Activated T-cell treated with anti-CD3 and anti-CD28 coated beads, Interleukin-2, amount 50 U/mL, for 24 hours (primary cell): ENCODE measurements at regions not wholly inside any gene's neighbourhood (a gene's known extent, or its start where the extent isn't known, plus 50 kb on each side); places are given as distances from the start of the nearest gene placed in this dataset.

ENCODE experiments used
- DNase-seq: peaks from one replicate; pipeline ENCODE4 v3.0.0-alpha.2; 2020
- H3K27ac Mint-ChIP-seq: 2 replicates; pipeline ENCODE4 v1.8.0; 2020; ENCODE audit warnings: mild to moderate bottlenecking, mixed read lengths
- H3K27me3 Mint-ChIP-seq: 2 replicates; pipeline ENCODE4 v1.8.0; 2020; ENCODE audit warnings: mixed read lengths
- H3K36me3 Mint-ChIP-seq: 2 replicates; pipeline ENCODE4 v1.8.0; 2020; ENCODE audit warnings: low read depth, mixed read lengths
- H3K4me1 Mint-ChIP-seq: 2 replicates; pipeline ENCODE4 v1.8.0; 2020; ENCODE audit warnings: low read depth, mixed read lengths
- H3K4me3 Mint-ChIP-seq: 2 replicates; pipeline ENCODE4 v1.8.0; 2020; ENCODE audit warnings: mild to moderate bottlenecking, moderate library complexity, mixed read lengths
- H3K9me3 Mint-ChIP-seq: 2 replicates; pipeline ENCODE4 v1.8.0; 2020; ENCODE audit warnings: mixed read lengths

DNA sequence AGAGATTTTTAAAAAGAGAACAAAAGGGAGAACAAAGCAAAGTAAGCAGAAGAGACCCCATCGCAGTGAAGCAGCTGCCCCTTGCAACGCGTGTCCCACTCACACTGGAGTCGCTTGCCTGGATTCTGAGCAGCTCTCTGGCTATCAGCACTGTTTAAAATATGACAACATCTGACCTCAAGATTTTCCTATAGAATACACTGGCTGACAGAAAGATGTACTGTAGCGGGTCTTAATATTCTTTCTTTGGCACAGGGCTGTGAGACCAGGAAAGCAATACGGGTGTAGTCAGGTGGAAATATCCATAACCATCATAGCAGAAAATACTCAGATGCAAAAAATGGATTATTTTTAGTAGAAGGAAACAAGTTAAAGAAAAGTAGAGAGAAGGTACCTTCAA lies 125.7 kb upstream of the TNS3 start:
- H3K36me3 Mint-ChIP-seq: no peaks in the 10 kb centered on the region
- no peak overlapping the region for H3K4me3 Mint-ChIP-seq
- no peaks in the 10 kb centered on the region for H3K4me1 Mint-ChIP-seq
- no peaks in the 10 kb centered on the region for H3K27me3 Mint-ChIP-seq
- H3K9me3 Mint-ChIP-seq: no peaks in the 10 kb centered on the region
- DNase-seq: no peak
- no peak overlapping the region for H3K27ac Mint-ChIP-seq

DNA sequence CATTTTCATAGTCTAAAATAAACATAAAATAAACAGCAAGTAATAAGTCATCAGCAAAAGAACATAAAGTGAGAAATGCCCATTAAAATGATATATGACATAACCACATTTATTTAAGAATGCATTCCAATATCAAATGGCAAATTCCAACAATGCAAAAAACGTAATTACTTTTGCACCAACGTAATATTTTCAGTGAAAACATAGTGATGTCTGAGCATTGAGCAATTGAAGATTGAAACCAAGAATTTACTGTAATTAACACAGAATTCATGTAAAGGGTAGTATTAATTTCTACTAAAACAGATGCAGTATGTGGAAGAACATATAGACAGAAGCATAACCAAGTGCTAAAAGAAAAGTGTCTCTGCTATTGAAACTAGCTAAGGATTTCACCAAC lies 123.0 kb upstream of the TNS3 start:
- no peak overlapping the region for H3K27ac Mint-ChIP-seq
- H3K4me3 Mint-ChIP-seq: no peak overlapping the region
- no peaks in the 10 kb centered on the region for H3K27me3 Mint-ChIP-seq
- no peak for DNase-seq
- no peaks in the 10 kb centered on the region for H3K4me1 Mint-ChIP-seq
- H3K36me3 Mint-ChIP-seq: no peaks in the 10 kb centered on the region
- H3K9me3 Mint-ChIP-seq: no peaks in the 10 kb centered on the region

DNA sequence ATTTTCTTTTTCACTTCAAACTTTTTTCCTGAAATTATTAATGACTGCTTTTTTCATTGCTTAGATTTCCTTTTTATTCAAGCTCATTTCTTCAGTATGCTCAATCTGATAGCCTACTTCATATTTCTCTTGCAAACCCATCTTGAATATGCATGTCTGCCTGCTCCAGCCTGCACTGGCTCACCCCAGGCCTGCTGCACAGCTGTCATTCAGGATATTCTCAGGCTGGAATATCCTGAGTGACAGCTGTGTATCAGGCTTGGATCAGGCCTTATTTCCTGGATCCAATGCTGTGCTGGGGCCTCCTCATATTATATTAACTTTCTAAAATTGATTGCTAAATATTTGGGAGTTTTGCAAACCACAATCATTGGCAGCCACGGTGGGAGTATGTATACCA lies 120.2 kb upstream of the TNS3 start:
- no peaks in the 10 kb centered on the region for H3K27me3 Mint-ChIP-seq
- H3K9me3 Mint-ChIP-seq: no peaks in the 10 kb centered on the region
- H3K4me1 Mint-ChIP-seq: no peaks in the 10 kb centered on the region
- no peak overlapping the region for H3K4me3 Mint-ChIP-seq
- no peaks in the 10 kb centered on the region for H3K36me3 Mint-ChIP-seq
- no peak for DNase-seq
- no peak overlapping the region for H3K27ac Mint-ChIP-seq

DNA sequence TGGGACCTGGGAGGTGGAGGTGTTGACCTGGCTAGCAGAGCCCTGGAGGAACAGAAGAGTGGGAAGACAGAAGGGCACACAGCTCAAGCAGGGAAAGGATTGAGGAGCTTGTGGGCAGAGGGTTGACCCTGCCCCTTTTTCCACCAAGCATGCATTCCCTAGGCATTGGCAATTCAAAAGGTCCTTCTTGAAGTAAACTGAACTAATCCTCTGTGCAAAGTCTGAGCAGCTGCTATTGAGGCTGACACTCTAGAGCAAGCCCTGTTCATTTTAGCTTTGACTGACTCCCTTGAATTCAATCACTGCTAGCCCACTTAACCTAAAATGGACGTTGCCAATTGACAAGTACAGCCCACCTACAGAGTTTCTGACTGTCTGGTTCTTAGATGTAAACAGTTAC lies 116.5 kb upstream of the TNS3 start:
- no peak overlapping the region for H3K27ac Mint-ChIP-seq
- H3K27me3 Mint-ChIP-seq: no peaks in the 10 kb centered on the region
- no peak overlapping the region for H3K4me3 Mint-ChIP-seq
- H3K9me3 Mint-ChIP-seq: peaks cover 4% of the 10 kb centered on the region
- no peak for DNase-seq
- H3K4me1 Mint-ChIP-seq: no peaks in the 10 kb centered on the region
- H3K36me3 Mint-ChIP-seq: no peaks in the 10 kb centered on the region

DNA sequence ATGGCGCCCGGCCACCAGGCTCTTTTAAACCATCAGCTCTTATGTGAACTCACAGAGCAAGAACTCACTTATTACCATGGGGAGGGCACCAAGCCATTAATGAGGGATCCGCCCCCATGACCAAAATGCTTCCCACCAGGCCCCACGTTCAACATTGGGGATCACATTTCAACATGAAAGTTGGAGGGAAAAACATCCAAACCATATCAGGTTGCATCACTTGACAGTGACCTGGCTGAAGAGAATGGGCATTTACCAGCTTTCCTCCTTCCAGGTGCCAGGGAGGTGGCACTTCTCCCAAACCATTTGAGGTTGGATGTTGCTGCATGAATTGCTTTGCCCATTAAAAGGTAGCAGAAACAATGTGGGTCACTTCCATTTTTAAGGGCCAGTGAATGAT lies 115.6 kb upstream of the TNS3 start:
- Mint-ChIP-seq H3K4me1 (no peaks in the 10 kb centered on the region), H3K4me3 (no peak overlapping the region), H3K36me3 (no peaks in the 10 kb centered on the region), H3K27me3 (no peaks in the 10 kb centered on the region), H3K27ac (no peak overlapping the region), H3K9me3 (peaks cover 4% of the 10 kb centered on the region)
- no peak for DNase-seq

DNA sequence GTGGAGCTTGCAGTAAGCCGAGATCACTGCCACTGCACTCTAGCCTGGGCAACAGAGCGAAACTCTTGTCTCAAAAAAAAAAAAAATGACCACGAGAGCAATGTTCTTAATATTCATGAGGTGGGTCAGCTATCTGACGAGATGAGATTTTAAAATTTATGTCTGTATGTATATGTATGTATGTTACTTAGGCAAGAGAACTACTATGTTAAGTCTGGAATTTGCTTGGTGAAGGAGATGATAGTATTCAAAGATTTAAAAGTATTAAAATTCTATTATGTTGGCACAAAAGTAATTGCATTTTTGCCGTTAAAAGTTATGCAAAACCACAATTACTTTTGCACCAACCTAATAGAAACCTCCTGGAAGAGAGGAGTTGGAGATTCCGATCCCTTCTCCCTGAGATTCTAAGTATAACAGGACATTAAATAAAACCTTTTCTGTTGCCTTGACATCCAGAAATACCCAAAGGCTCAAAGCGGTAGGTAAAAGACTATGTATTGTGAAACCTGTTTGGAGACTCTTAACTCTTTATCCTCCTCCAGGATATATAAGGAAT lies 114.3 kb upstream of the TNS3 start:
- DNase-seq: no peak
- Mint-ChIP-seq H3K27me3 (no peaks in the 10 kb centered on the region), H3K9me3 (peaks cover 4% of the 10 kb centered on the region), H3K27ac (no peak overlapping the region), H3K36me3 (no peaks in the 10 kb centered on the region), H3K4me1 (no peaks in the 10 kb centered on the region), H3K4me3 (no peak overlapping the region)

DNA sequence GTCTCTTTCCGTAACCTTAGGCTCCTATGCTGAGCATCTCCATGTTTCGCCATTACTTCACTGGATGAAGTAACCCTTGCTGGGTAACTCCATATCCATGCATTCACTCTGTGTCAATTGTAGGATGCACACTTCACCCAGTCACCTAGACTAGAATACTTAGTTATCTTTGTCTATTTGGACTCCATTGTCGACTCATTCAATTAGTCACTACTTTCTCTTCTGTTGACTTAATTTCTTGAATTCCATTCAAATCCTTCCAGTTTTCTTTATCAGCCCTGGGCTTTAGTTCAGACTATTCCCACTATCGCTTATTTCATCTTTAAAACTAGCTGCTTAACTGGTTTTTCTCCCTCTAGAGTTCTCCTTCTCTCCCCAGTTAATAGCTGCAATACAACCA lies 111.3 kb upstream of the TNS3 start:
- Mint-ChIP-seq H3K4me1 (no peaks in the 10 kb centered on the region), H3K36me3 (no peaks in the 10 kb centered on the region), H3K4me3 (no peak overlapping the region), H3K27me3 (no peaks in the 10 kb centered on the region), H3K9me3 (peaks cover 4% of the 10 kb centered on the region), H3K27ac (no peak overlapping the region)
- no peak for DNase-seq

DNA sequence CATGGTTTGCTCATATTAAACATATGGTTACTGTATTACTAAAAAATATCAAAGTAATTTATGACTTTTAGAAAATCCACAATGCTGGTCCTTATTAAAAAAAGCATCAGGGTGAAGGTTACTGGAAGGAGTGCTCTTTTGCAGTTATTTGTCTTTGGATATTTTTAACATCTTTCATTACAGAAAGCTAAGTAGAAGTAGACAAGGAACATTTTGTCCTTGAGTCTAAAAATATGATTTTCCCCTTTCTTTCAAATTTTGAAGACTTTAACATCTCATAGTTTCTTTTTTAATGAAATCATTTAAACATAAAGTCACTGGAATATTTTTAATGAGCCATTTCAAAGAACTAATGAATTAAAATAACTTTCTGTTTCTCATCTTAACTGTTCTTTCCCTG lies 110.1 kb upstream of the TNS3 start:
- Mint-ChIP-seq H3K27ac (no peak overlapping the region), H3K9me3 (peaks cover 3% of the 10 kb centered on the region), H3K4me1 (no peaks in the 10 kb centered on the region), H3K27me3 (no peaks in the 10 kb centered on the region), H3K36me3 (no peaks in the 10 kb centered on the region), H3K4me3 (no peak overlapping the region)
- DNase-seq: no peak

DNA sequence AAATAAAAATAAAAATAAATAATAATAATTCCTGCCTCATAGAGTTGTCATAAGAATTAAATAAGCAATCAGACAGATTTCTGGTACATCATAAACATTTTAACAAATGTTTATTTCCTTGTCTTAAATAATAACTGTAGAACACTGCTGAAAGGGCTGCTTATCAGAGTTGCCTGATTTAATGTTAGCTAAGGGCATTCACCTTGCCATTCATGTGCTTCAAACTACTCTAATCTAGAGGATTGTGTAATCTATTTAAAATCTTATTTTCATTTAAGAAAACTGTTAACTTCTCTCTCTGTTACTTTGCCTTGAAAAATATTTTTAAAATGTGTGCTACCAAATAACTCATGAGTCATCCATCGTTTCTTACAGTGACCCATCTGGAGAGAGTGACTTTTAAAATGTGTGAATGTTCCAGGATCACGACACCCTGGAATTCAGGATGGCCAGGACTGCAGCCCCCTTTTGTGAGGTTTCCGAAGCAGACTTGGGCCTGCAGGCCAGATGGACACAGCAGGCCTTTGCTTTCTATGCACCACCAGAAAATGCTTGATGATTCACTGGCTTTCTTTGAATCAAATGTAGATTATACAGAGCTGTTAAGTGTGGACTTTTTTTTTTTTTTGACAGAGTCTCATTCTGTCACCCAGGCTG lies 109.1 kb upstream of the TNS3 start:
- no peak overlapping the region for H3K27ac Mint-ChIP-seq
- DNase-seq: no peak

DNA sequence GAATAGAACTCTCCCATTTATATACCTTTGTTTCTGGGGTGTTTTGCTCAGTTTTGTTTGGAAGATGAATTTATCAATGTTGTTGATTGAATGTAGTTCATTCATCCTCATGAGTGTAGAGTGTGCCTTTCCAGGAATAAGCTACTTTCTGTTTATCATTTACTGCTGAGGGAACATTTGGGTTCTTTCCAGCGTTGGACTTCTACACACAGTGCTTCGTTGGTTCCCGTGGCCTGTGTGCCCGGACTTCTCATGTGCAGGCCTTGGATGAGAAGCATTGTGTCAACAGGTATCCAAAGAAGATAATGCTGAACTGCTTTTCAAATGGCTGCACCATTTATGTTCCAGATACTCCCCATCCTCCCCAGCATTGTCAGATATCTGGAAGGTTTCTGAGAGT lies 107.6 kb upstream of the TNS3 start:
- Mint-ChIP-seq H3K4me1 (no peaks in the 10 kb centered on the region), H3K4me3 (no peak overlapping the region), H3K27me3 (no peaks in the 10 kb centered on the region), H3K36me3 (no peaks in the 10 kb centered on the region), H3K9me3 (no peaks in the 10 kb centered on the region), H3K27ac (no peak overlapping the region)
- no peak for DNase-seq

More for the DNA sequence above, 109.1 kb upstream of the TNS3 start:
- Mint-ChIP-seq H3K36me3 (no peaks in the 10 kb centered on the region), H3K27me3 (no peaks in the 10 kb centered on the region), H3K9me3 (no peaks in the 10 kb centered on the region), H3K4me1 (no peaks in the 10 kb centered on the region), H3K4me3 (no peak overlapping the region)

DNA sequence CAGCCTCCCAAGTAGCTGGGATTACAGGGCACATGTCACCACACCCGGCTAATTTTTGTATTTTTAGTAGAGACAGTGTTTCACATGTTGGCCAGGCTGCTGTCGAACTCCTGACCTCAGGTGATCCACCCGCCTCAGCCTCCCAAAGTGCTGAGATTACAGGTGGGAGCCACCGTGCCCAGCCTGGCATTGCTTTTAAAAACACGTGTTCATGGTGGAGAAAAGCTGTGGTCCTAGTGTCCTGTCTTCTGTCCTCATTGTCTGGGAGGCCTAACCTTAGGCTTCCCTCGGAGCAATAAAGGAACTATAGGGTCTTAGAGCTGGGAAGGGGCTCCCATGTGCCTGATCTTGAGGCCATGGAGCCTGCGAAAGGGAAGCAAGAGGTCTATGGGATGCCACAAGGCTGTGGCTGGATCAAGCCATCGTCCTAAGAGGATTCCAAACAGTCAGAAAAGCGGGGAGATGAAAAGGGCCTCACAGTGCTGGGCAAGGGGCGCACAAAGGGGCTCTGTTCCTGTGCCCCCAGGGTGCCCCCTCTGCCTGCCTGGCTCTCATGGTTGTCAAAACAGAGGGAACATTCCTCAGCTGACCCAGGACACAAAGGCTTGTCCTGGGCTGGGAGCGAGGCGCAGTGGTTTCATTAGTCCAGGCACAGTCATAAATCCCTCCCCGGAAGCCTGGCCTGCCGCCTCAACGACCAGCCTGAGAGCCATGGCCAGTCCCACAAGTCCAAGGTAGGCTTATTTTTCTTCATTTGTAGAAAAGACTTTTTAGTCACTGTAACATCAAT lies 106.6 kb upstream of the TNS3 start:
- Mint-ChIP-seq H3K36me3 (no peaks in the 10 kb centered on the region), H3K4me1 (no peaks in the 10 kb centered on the region), H3K27me3 (no peaks in the 10 kb centered on the region), H3K4me3 (no peak overlapping the region), H3K27ac (no peak overlapping the region), H3K9me3 (no peaks in the 10 kb centered on the region)
- DNase-seq: no peak

DNA sequence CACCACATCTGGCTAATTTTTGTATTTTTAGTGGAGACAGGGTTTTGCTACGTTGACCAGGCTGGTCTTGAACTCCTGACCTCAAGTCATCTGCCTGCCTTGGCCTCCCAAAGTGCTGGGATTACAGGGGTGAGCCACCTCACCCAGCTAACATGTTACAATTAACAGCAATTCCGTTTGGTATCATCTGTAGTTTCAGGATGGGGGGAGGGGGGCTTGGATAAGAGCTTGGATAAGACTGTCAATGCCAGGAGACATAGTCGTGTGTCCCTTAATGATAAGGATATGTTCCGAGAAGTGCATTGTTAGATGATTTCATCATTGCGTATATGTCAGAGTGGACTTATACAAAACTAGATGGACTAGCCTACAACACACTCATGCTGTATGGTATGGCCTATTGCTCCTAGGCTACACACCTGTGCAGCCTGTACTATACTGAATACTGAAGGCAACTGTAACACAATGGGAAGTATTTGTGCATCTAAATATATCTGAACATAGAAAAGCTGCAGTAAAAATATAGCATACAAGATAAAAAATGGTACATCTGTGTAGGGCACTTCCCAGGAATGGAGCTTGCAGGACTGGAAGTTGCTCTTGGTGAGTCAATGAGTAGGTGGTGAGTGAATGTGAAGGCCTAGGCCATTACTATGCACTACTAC lies 103.9 kb upstream of the TNS3 start:
- no peak overlapping the region for H3K27ac Mint-ChIP-seq
- H3K36me3 Mint-ChIP-seq: no peaks in the 10 kb centered on the region
- DNase-seq: no peak
- no peaks in the 10 kb centered on the region for H3K9me3 Mint-ChIP-seq
- H3K4me1 Mint-ChIP-seq: no peaks in the 10 kb centered on the region
- H3K27me3 Mint-ChIP-seq: no peaks in the 10 kb centered on the region
- H3K4me3 Mint-ChIP-seq: no peak overlapping the region

DNA sequence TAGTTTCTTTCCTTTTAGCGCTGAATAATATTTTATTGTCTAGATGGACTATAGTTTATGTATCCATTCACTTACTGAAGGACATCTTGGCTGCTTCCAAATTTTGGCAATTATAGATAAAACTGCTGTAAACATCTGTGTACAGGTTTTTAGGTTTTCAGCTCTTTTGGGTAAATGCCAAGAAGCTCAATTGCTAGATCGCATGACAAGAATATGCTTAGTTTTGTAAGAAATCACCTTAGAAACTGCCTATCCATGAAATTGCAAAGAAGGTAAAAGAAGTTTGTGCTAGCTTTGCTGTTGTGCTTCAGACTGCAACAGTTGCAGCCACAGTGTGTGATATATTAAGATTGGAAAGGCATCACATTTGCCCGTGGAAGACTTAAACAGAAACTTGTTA lies 103.2 kb upstream of the TNS3 start:
- Mint-ChIP-seq H3K4me1 (no peaks in the 10 kb centered on the region), H3K4me3 (no peak overlapping the region), H3K27ac (no peak overlapping the region), H3K27me3 (no peaks in the 10 kb centered on the region), H3K9me3 (no peaks in the 10 kb centered on the region), H3K36me3 (no peaks in the 10 kb centered on the region)
- no peak for DNase-seq

DNA sequence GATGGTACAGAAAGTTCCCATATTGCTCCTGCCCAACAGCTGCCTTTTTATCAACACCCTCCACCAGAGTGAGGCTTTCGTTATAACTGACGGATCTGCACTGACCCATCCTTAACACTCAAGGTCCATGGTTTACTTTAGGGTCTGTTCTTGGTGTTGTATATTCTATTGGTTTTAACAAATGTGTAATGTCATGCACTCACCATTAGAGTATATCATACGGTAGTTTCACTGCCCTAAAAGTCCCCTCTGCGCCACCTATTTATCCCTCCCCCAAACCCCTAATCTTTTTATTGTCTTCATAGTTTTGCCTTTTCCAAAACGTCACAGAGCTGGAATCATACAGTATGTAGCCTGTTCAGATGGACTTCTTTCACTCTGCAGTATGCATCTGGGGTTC lies 102.8 kb upstream of the TNS3 start:
- no peak for DNase-seq
- Mint-ChIP-seq H3K36me3 (no peaks in the 10 kb centered on the region), H3K4me3 (no peak overlapping the region), H3K27ac (no peak overlapping the region), H3K9me3 (no peaks in the 10 kb centered on the region), H3K4me1 (no peaks in the 10 kb centered on the region), H3K27me3 (no peaks in the 10 kb centered on the region)

DNA sequence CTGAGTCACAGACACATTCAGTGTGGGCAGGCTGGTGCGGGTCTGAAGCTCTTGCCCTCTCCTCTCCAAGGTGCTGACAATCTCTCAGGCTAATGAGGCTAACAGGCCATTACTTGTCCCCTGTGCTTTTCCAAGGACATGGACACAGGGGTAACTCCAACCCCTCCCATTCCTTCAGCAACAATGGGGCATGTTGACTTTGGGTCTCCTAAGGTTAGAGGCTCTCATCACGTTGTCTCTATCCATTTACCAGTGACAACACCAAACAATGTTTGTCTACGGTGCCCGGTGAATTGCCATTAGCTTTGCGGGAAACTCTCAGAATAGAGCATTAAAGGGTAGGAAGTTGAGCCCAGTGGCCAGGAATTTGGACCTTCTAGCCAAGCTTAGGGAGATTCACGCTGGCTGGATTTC lies 101.6 kb upstream of the TNS3 start:
- Mint-ChIP-seq H3K9me3 (no peaks in the 10 kb centered on the region), H3K27ac (no peak overlapping the region), H3K4me1 (no peaks in the 10 kb centered on the region), H3K4me3 (no peak overlapping the region), H3K27me3 (no peaks in the 10 kb centered on the region), H3K36me3 (no peaks in the 10 kb centered on the region)
- no peak for DNase-seq
